ENCODE measurements at regions not wholly inside any gene's neighbourhood (a gene's known extent, or its start where the extent isn't known, plus 50 kb on each side); places are given as distances from the start of the nearest gene placed in this dataset.

GRCh38 chr6:102623201-102623600, 1229.7 kb downstream of the GRIK2 start:
- no peak for DNase-seq (ENCODE audit: low read depth in 2 of 2)

GRCh38 chr6:102619585-102619984, 1226.1 kb downstream of the GRIK2 start:
- DNase-seq (ENCODE audit: low read depth in 2 of 2) = no peak

- no peak for DNase-seq (ENCODE audit: low read depth in 2 of 2)
Observed at GRCh38 chr6:102582569-102582968, 1189.1 kb downstream of the GRIK2 start.

GRCh38 chr6:102581378-102582124, 1188.0 kb downstream of the GRIK2 start:
- no peak for DNase-seq (ENCODE audit: low read depth in 2 of 2)

- no peak for DNase-seq (ENCODE audit: low read depth in 2 of 2)
Observed at GRCh38 chr6:102571236-102571908, 1177.9 kb downstream of the GRIK2 start.

- no peak for DNase-seq (ENCODE audit: low read depth in 2 of 2)
Observed at GRCh38 chr6:102562713-102563112, 1169.2 kb downstream of the GRIK2 start.

- DNase-seq (ENCODE audit: low read depth in 2 of 2) = no peak
Observed at GRCh38 chr6:102553214-102553613, 1159.7 kb downstream of the GRIK2 start.

GRCh38 chr6:102549221-102549874, 1155.8 kb downstream of the GRIK2 start:
- DNase-seq (ENCODE audit: low read depth in 2 of 2) = no peak

GRCh38 chr6:102525336-102525735, 1131.8 kb downstream of the GRIK2 start:
- DNase-seq (ENCODE audit: low read depth in 2 of 2) = no peak

- DNase-seq (ENCODE audit: low read depth in 2 of 2) = no peak
Observed at GRCh38 chr6:102520966-102521365, 1127.5 kb downstream of the GRIK2 start.

GRCh38 chr6:102517506-102517905, 1124.0 kb downstream of the GRIK2 start:
- no peak for DNase-seq (ENCODE audit: low read depth in 2 of 2)

GRCh38 chr6:102501615-102502014, 1108.1 kb downstream of the GRIK2 start:
- DNase-seq (ENCODE audit: low read depth in 2 of 2) = no peak

- no peak for DNase-seq (ENCODE audit: low read depth in 2 of 2)
Observed at GRCh38 chr6:102494808-102495207, 1101.3 kb downstream of the GRIK2 start.

GRCh38 chr6:102493485-102493884, 1100.0 kb downstream of the GRIK2 start:
- DNase-seq (ENCODE audit: low read depth in 2 of 2) = no peak

GRCh38 chr6:102488729-102489128, 1095.2 kb downstream of the GRIK2 start:
- DNase-seq (ENCODE audit: low read depth in 2 of 2) = no peak

GRCh38 chr6:102485480-102485879, 1092.0 kb downstream of the GRIK2 start:
- no peak for DNase-seq (ENCODE audit: low read depth in 2 of 2)

- DNase-seq (ENCODE audit: low read depth in 2 of 2) = no peak
Observed at GRCh38 chr6:102474041-102474807, 1080.7 kb downstream of the GRIK2 start.

GRCh38 chr6:102458990-102459389, 1065.5 kb downstream of the GRIK2 start:
- DNase-seq (ENCODE audit: low read depth in 2 of 2) = no peak

GRCh38 chr6:102438171-102438570, 1044.7 kb downstream of the GRIK2 start:
- no peak for DNase-seq (ENCODE audit: low read depth in 2 of 2)

- DNase-seq (ENCODE audit: low read depth in 2 of 2) = no peak
Observed at GRCh38 chr6:102417368-102417998, 1024.0 kb downstream of the GRIK2 start.

GRCh38 chr6:102415891-102416290, 1022.4 kb downstream of the GRIK2 start:
- DNase-seq (ENCODE audit: low read depth in 2 of 2) = no peak

- DNase-seq (ENCODE audit: low read depth in 2 of 2) = no peak
Observed at GRCh38 chr6:102411796-102412195, 1018.3 kb downstream of the GRIK2 start.

Measured in stimulated activated CD4-positive, alpha-beta T cell treated with anti-CD3 and anti-CD28 coated beads, Interleukin-4, amount 100 ng/mL, for 48 hours (primary cell).